GM21360 (cell line): ENCODE measurements at regions not wholly inside any gene's neighbourhood (a gene's known extent, or its start where the extent isn't known, plus 50 kb on each side); places are given as distances from the start of the nearest gene placed in this dataset.
A peak's percentile ranks its signal among the peaks of the same experiment; 100 is the strongest.

Experiments
- ATAC-seq: cut with Tn5 transposase; IDR thresholded peaks from one replicate; pipeline ENCODE4 v1.9.1; 2021; ENCODE audit warnings: mild to moderate bottlenecking, moderate library complexity; ENCODE audit not compliant: unreplicated experiment

- ATAC-seq, result no peak
These were observed 387.7 kb upstream of the PTGER4 start for GRCh38 chr5:40292006-40292405.

GRCh38 chr5:40291338-40291737, 388.4 kb upstream of the PTGER4 start:
- ATAC-seq, result no peak

- no peak for ATAC-seq
These were observed 390.8 kb upstream of the PTGER4 start for GRCh38 chr5:40288800-40289485.

GRCh38 chr5:40284863-40285262, 394.9 kb upstream of the PTGER4 start:
- ATAC-seq, result no peak

- no peak for ATAC-seq
These were observed 400.8 kb upstream of the PTGER4 start for GRCh38 chr5:40278881-40279280.

- ATAC-seq, result peak; percentile 83
These were observed 402.4 kb upstream of the PTGER4 start for GRCh38 chr5:40277161-40277906.

GRCh38 chr5:40276426-40277102, 403.2 kb upstream of the PTGER4 start:
- ATAC-seq, result peak; percentile 16

- ATAC-seq, result no peak
These were observed 405.1 kb upstream of the PTGER4 start for GRCh38 chr5:40274568-40274967.

GRCh38 chr5:40273936-40274335, 405.8 kb upstream of the PTGER4 start:
- ATAC-seq, result no peak

GRCh38 chr5:40271476-40271875, 408.2 kb upstream of the PTGER4 start:
- no peak for ATAC-seq

GRCh38 chr5:40270274-40270845, 409.4 kb upstream of the PTGER4 start:
- no peak for ATAC-seq

- ATAC-seq, result no peak
These were observed 411.6 kb upstream of the PTGER4 start for GRCh38 chr5:40268088-40268487.

- ATAC-seq, result no peak
These were observed 412.8 kb upstream of the PTGER4 start for GRCh38 chr5:40266952-40267351.

- ATAC-seq, result no peak
These were observed 417.7 kb upstream of the PTGER4 start for GRCh38 chr5:40261984-40262383.

- ATAC-seq, result no peak
These were observed 419.4 kb upstream of the PTGER4 start for GRCh38 chr5:40260361-40260760.

- no peak for ATAC-seq
These were observed 421.5 kb upstream of the PTGER4 start for GRCh38 chr5:40258222-40258621.

- ATAC-seq, result no peak
These were observed 439.0 kb upstream of the PTGER4 start for GRCh38 chr5:40240671-40241070.

GRCh38 chr5:40240111-40240510, 439.6 kb upstream of the PTGER4 start:
- ATAC-seq, result no peak

GRCh38 chr5:40238066-40238745, 441.5 kb upstream of the PTGER4 start:
- ATAC-seq, result no peak

GRCh38 chr5:40235471-40236400, 444.0 kb upstream of the PTGER4 start:
- ATAC-seq, result no peak
